GM18499 (cell line): ENCODE measurements at regions not wholly inside any gene's neighbourhood (a gene's known extent, or its start where the extent isn't known, plus 50 kb on each side); places are given as distances from the start of the nearest gene placed in this dataset.

ENCODE experiments used
- ATAC-seq: cut with Tn5 transposase; IDR thresholded peaks from one replicate; pipeline ENCODE4 v1.9.1; 2021; ENCODE audit warnings: moderate number of reproducible peaks; ENCODE audit not compliant: insufficient read depth, unreplicated experiment

- no peak for ATAC-seq
Measured at GRCh38 chr11:79864882-79865281, 424.1 kb upstream of the TENM4 start.

GRCh38 chr11:79860336-79860735 is 419.5 kb upstream of the TENM4 start:
- no peak for ATAC-seq

- no peak for ATAC-seq
Measured at GRCh38 chr11:79857377-79858214, 416.8 kb upstream of the TENM4 start.

GRCh38 chr11:79852176-79852575 is 411.3 kb upstream of the TENM4 start:
- no peak for ATAC-seq

GRCh38 chr11:79845002-79845709 is 404.3 kb upstream of the TENM4 start:
- no peak for ATAC-seq

GRCh38 chr11:79834015-79834414 is 393.2 kb upstream of the TENM4 start:
- no peak for ATAC-seq

- ATAC-seq, result no peak
Measured at GRCh38 chr11:79830446-79830845, 389.6 kb upstream of the TENM4 start.

- no peak for ATAC-seq
Measured at GRCh38 chr11:79829891-79830290, 389.1 kb upstream of the TENM4 start.

GRCh38 chr11:79822766-79823165 is 381.9 kb upstream of the TENM4 start:
- ATAC-seq, result no peak

GRCh38 chr11:79813551-79813950 is 372.7 kb upstream of the TENM4 start:
- no peak for ATAC-seq

- no peak for ATAC-seq
Measured at GRCh38 chr11:79809487-79809886, 368.7 kb upstream of the TENM4 start.

- ATAC-seq, result no peak
Measured at GRCh38 chr11:79807506-79807905, 366.7 kb upstream of the TENM4 start.

GRCh38 chr11:79796704-79797103 is 355.9 kb upstream of the TENM4 start:
- ATAC-seq, result no peak

GRCh38 chr11:79794484-79795393 is 353.9 kb upstream of the TENM4 start:
- no peak for ATAC-seq

GRCh38 chr11:79794057-79794456 is 353.2 kb upstream of the TENM4 start:
- ATAC-seq, result no peak

- no peak for ATAC-seq
Measured at GRCh38 chr11:79786961-79787360, 346.1 kb upstream of the TENM4 start.

GRCh38 chr11:79783833-79784232 is 343.0 kb upstream of the TENM4 start:
- no peak for ATAC-seq

- no peak for ATAC-seq
Measured at GRCh38 chr11:79768343-79768742, 327.5 kb upstream of the TENM4 start.

GRCh38 chr11:79762279-79762921 is 321.6 kb upstream of the TENM4 start:
- ATAC-seq, result no peak

GRCh38 chr11:79758325-79758724 is 317.5 kb upstream of the TENM4 start:
- ATAC-seq, result no peak
